GM23338 (cell line): ENCODE measurements at regions not wholly inside any gene's neighbourhood (a gene's known extent, or its start where the extent isn't known, plus 50 kb on each side); places are given as distances from the start of the nearest gene placed in this dataset.

ENCODE experiments used
- CREB1 ChIP-seq: fragments of 250-450 bp; sonication (Bioruptor Pico); IDR thresholded peaks from 2 replicates; pipeline ENCODE4 v1.5.0; 2020; ENCODE audit warnings: low read depth, mild to moderate bottlenecking, moderate library complexity
- EZH2 ChIP-seq: fragments of 200-600 bp; sonication (generic); IDR thresholded peaks from one replicate; pipeline ENCODE4 v1.8.0; 2017; ENCODE audit warnings: antibody characterized with exemption, mild to moderate bottlenecking, low read depth; ENCODE audit not compliant: unreplicated experiment
- POLR2AphosphoS5 ChIP-seq: IDR thresholded peaks from 2 replicates; pipeline ENCODE4 v1.6.1; 2016; ENCODE audit warnings: antibody characterized with exemption, low read depth
- ZNF331 ChIP-seq: fragments of 250-450 bp; sonication (Bioruptor Pico); IDR thresholded peaks from 2 replicates; pipeline ENCODE4 v1.5.0; 2020; ENCODE audit warnings: low read depth, mild to moderate bottlenecking, moderate library complexity
- TF ChIP-seq, protein P1 (sequence below), 2 experiments: fragments of 200-600 bp in 1 of 2; sonication (generic) in 1 of 2; conservative IDR thresholded peaks; 2 replicates each; pipeline versions ENCODE4 v1.5.1 to v1.6.1; 2016 to 2017; ENCODE audit warnings: antibody characterized with exemption in 2 of 2, low read depth in 2 of 2, mild to moderate bottlenecking in 2 of 2, moderate library complexity in 1 of 2
- TF ChIP-seq, protein P2 (sequence below): IDR thresholded peaks from 2 replicates; pipeline ENCODE4 v1.6.1; 2016; ENCODE audit warnings: antibody characterized with exemption
- TF ChIP-seq, protein P3 (sequence below): IDR thresholded peaks from one replicate; pipeline ENCODE4 v1.6.1; 2018; ENCODE audit warnings: antibody characterized with exemption; ENCODE audit not compliant: unreplicated experiment

DNA sequence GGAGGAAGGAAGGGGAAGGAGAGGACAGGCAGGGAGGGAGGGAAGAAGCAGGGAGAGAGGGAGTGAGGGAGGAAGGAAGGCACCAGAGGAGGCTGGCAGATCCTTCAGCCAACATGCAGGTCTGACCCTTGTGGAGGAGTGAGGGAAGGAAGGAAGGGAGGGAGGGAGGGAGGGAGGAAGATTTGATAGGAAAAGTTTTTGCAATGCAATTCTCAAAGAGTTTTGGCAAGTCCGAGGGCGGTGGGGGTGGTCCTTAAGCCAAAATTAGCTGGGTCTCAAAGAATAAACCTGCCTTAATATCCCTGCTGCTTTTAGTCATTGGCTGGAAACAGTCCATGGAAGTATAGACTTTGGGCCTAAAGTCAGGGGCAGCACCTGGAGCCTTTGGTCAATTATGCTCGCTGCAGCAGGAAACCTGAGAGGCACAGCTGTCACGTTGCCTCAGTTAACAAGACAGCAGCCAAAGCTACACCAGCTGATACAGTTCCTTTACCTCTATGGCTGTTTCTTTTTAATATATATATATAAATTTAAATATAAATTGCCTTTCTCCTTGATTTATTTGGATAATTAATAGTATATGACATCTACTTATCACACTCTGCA, 115.7 kb upstream of the RALGAPA2 start:
- TF ChIP-seq, protein P1, sequence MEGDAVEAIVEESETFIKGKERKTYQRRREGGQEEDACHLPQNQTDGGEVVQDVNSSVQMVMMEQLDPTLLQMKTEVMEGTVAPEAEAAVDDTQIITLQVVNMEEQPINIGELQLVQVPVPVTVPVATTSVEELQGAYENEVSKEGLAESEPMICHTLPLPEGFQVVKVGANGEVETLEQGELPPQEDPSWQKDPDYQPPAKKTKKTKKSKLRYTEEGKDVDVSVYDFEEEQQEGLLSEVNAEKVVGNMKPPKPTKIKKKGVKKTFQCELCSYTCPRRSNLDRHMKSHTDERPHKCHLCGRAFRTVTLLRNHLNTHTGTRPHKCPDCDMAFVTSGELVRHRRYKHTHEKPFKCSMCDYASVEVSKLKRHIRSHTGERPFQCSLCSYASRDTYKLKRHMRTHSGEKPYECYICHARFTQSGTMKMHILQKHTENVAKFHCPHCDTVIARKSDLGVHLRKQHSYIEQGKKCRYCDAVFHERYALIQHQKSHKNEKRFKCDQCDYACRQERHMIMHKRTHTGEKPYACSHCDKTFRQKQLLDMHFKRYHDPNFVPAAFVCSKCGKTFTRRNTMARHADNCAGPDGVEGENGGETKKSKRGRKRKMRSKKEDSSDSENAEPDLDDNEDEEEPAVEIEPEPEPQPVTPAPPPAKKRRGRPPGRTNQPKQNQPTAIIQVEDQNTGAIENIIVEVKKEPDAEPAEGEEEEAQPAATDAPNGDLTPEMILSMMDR (conservative IDR thresholded peaks at IDR 0.05; ENCODE audit: low read depth in 2 of 2): no peak
- TF ChIP-seq, protein P2, sequence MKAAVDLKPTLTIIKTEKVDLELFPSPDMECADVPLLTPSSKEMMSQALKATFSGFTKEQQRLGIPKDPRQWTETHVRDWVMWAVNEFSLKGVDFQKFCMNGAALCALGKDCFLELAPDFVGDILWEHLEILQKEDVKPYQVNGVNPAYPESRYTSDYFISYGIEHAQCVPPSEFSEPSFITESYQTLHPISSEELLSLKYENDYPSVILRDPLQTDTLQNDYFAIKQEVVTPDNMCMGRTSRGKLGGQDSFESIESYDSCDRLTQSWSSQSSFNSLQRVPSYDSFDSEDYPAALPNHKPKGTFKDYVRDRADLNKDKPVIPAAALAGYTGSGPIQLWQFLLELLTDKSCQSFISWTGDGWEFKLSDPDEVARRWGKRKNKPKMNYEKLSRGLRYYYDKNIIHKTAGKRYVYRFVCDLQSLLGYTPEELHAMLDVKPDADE: no peak
- TF ChIP-seq, protein P3, sequence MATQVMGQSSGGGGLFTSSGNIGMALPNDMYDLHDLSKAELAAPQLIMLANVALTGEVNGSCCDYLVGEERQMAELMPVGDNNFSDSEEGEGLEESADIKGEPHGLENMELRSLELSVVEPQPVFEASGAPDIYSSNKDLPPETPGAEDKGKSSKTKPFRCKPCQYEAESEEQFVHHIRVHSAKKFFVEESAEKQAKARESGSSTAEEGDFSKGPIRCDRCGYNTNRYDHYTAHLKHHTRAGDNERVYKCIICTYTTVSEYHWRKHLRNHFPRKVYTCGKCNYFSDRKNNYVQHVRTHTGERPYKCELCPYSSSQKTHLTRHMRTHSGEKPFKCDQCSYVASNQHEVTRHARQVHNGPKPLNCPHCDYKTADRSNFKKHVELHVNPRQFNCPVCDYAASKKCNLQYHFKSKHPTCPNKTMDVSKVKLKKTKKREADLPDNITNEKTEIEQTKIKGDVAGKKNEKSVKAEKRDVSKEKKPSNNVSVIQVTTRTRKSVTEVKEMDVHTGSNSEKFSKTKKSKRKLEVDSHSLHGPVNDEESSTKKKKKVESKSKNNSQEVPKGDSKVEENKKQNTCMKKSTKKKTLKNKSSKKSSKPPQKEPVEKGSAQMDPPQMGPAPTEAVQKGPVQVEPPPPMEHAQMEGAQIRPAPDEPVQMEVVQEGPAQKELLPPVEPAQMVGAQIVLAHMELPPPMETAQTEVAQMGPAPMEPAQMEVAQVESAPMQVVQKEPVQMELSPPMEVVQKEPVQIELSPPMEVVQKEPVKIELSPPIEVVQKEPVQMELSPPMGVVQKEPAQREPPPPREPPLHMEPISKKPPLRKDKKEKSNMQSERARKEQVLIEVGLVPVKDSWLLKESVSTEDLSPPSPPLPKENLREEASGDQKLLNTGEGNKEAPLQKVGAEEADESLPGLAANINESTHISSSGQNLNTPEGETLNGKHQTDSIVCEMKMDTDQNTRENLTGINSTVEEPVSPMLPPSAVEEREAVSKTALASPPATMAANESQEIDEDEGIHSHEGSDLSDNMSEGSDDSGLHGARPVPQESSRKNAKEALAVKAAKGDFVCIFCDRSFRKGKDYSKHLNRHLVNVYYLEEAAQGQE: no peak
- TF ChIP-seq ZNF331 (CRISPR knock-in tag) (no peak), CREB1 (CRISPR knock-in tag) (no peak), EZH2 (no peak), POLR2AphosphoS5 (no peak)
